ENCODE measurements at regions not wholly inside any gene's neighbourhood (a gene's known extent, or its start where the extent isn't known, plus 50 kb on each side); places are given as distances from the start of the nearest gene placed in this dataset.

GRCh38 chr14:97458661-97459579 lies 661.7 kb downstream of the VRK1 start:
- no peaks in the 10 kb centered on the region for H3K27me3 ChIP-seq
- DNase-seq (ENCODE audit: low spot score), result peak; percentile 69
- H3K4me1 ChIP-seq (ENCODE audit: insufficient read depth), result peaks cover 19% of the 10 kb centered on the region
- H3K36me3 ChIP-seq (replicated peaks; ENCODE audit: insufficient read depth, low read depth), result no peaks in the 10 kb centered on the region
- no peaks in the 10 kb centered on the region for H3K9me2 ChIP-seq (replicated peaks; ENCODE audit: insufficient read depth)
- H3K9me3 ChIP-seq (ENCODE audit: low read depth), result no peaks in the 10 kb centered on the region
- 24% methylated on average over 33 of the region's 33 CpGs for WGBS (ENCODE audit: low lambda C conversion rate, missing lambda C conversion rate)
- H3K4me2 ChIP-seq, result peak overlapping the region; percentile 85
- peak overlapping the region; percentile 79 for H2AFZ ChIP-seq
- H3K4me3 ChIP-seq, result peak overlapping the region; percentile 7
- no peaks in the 10 kb centered on the region for H3K79me2 ChIP-seq
- TF ChIP-seq EZH2phosphoT487 (IDR thresholded peaks at IDR 0.05; ENCODE audit: low read depth, severe bottlenecking, unreplicated experiment), result no peak
- TF ChIP-seq, protein P1, sequence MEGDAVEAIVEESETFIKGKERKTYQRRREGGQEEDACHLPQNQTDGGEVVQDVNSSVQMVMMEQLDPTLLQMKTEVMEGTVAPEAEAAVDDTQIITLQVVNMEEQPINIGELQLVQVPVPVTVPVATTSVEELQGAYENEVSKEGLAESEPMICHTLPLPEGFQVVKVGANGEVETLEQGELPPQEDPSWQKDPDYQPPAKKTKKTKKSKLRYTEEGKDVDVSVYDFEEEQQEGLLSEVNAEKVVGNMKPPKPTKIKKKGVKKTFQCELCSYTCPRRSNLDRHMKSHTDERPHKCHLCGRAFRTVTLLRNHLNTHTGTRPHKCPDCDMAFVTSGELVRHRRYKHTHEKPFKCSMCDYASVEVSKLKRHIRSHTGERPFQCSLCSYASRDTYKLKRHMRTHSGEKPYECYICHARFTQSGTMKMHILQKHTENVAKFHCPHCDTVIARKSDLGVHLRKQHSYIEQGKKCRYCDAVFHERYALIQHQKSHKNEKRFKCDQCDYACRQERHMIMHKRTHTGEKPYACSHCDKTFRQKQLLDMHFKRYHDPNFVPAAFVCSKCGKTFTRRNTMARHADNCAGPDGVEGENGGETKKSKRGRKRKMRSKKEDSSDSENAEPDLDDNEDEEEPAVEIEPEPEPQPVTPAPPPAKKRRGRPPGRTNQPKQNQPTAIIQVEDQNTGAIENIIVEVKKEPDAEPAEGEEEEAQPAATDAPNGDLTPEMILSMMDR (IDR thresholded peaks at IDR 0.05; ENCODE audit: poor library complexity), result no peak
- TF ChIP-seq EZH2 (IDR thresholded peaks at IDR 0.05; ENCODE audit: borderline replicate concordance), result no peak
- H3K27ac ChIP-seq, result no peak overlapping the region
- no peaks in the 10 kb centered on the region for H4K20me1 ChIP-seq (ENCODE audit: insufficient read depth, poor library complexity, severe bottlenecking)

- no peaks in the 10 kb centered on the region for H3K9me3 ChIP-seq (ENCODE audit: low read depth)
- H3K4me1 ChIP-seq (ENCODE audit: insufficient read depth), result peaks cover 13% of the 10 kb centered on the region
- no peak overlapping the region for H3K4me2 ChIP-seq
- no peaks in the 10 kb centered on the region for H4K20me1 ChIP-seq (ENCODE audit: insufficient read depth, poor library complexity, severe bottlenecking)
- H2AFZ ChIP-seq, result no peak overlapping the region
- WGBS (ENCODE audit: low lambda C conversion rate, missing lambda C conversion rate), result 94% methylated on average over 2 of the region's 2 CpGs
- no peak overlapping the region for H3K4me3 ChIP-seq
- no peaks in the 10 kb centered on the region for H3K27me3 ChIP-seq
- H3K9me2 ChIP-seq (replicated peaks; ENCODE audit: insufficient read depth), result no peaks in the 10 kb centered on the region
- DNase-seq (ENCODE audit: low spot score), result no peak
- no peaks in the 10 kb centered on the region for H3K36me3 ChIP-seq (replicated peaks; ENCODE audit: insufficient read depth, low read depth)
- H3K79me2 ChIP-seq, result no peaks in the 10 kb centered on the region
- TF ChIP-seq, protein P1 (IDR thresholded peaks at IDR 0.05; ENCODE audit: poor library complexity), result no peak
- no peak for TF ChIP-seq EZH2 (IDR thresholded peaks at IDR 0.05; ENCODE audit: borderline replicate concordance)
- H3K27ac ChIP-seq, result no peak overlapping the region
Measured at GRCh38 chr14:97462081-97462480, 664.9 kb downstream of the VRK1 start.

DNA sequence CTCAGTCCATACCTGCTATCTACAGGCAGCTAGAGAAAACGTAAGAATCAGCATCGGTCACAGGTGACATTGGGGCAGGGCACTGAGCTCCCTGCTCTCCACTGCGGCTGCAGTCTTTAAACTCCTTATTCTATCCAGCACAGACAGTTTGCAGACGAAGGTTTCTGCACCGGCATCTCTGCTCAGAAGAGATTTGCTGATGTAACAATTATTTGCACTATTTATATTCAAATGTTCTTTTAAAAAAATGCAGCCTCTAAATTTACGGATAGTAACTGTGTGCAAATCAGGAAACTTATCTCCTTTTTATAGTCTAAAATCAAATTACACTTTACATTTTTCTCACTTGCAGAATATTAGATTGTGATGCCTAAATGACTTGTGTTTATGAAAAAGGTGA lies 671.0 kb downstream of the VRK1 start:
- TF ChIP-seq, protein P1 (IDR thresholded peaks at IDR 0.05; ENCODE audit: poor library complexity), result no peak
- no peak for TF ChIP-seq EZH2phosphoT487 (IDR thresholded peaks at IDR 0.05; ENCODE audit: low read depth, severe bottlenecking, unreplicated experiment)
- TF ChIP-seq EZH2 (IDR thresholded peaks at IDR 0.05; ENCODE audit: borderline replicate concordance), result no peak
- no peak overlapping the region for H2AFZ ChIP-seq
- 83% methylated on average over 6 of the region's 6 CpGs for WGBS (ENCODE audit: low lambda C conversion rate, missing lambda C conversion rate)
- no peak overlapping the region for H3K27ac ChIP-seq
- no peaks in the 10 kb centered on the region for H3K27me3 ChIP-seq
- no peaks in the 10 kb centered on the region for H3K79me2 ChIP-seq
- H4K20me1 ChIP-seq (ENCODE audit: insufficient read depth, poor library complexity, severe bottlenecking), result no peaks in the 10 kb centered on the region
- H3K4me1 ChIP-seq (ENCODE audit: insufficient read depth), result no peaks in the 10 kb centered on the region
- H3K4me2 ChIP-seq, result no peak overlapping the region
- no peak for DNase-seq (ENCODE audit: low spot score)
- H3K4me3 ChIP-seq, result no peak overlapping the region
- no peaks in the 10 kb centered on the region for H3K36me3 ChIP-seq (replicated peaks; ENCODE audit: insufficient read depth, low read depth)
- H3K9me2 ChIP-seq (replicated peaks; ENCODE audit: insufficient read depth), result no peaks in the 10 kb centered on the region
- no peaks in the 10 kb centered on the region for H3K9me3 ChIP-seq (ENCODE audit: low read depth)
